Ovary (tissue), 7 donors: ENCODE measurements at regions not wholly inside any gene's neighbourhood (a gene's known extent, or its start where the extent isn't known, plus 50 kb on each side); places are given as distances from the start of the nearest gene placed in this dataset.
A peak's percentile ranks its signal among the peaks of the same experiment; 100 is the strongest.

Experiments
- DNase-seq, 5 donors: peaks; one replicate each; pipeline ENCODE4 v3.0.0-alpha.2; 2019 to 2020
- H3K27ac ChIP-seq, 2 donors: fragments of 200-600 bp; one replicate each; pipeline versions ENCODE4 v1.5.1 to v1.8.0; 2019 to 2022
- H3K27me3 ChIP-seq: fragments of 200-600 bp; one replicate; pipeline ENCODE4 v1.8.0; 2022
- H3K36me3 ChIP-seq: fragments of 200-600 bp; sonication (generic); one replicate; pipeline ENCODE4 v1.5.1; 2019
- H3K4me1 ChIP-seq: one replicate; pipeline ENCODE4 v1.8.1; 2013; ENCODE audit warnings: mild to moderate bottlenecking, moderate library complexity; ENCODE audit not compliant: insufficient read depth
- H3K4me3 ChIP-seq: fragments of 200-600 bp; sonication (generic); one replicate; pipeline ENCODE4 v1.5.1; 2017
- H3K9me3 ChIP-seq, 2 donors: fragments of 200-600 bp in 1 of 2; sonication (generic) in 1 of 2; one replicate each; pipeline versions ENCODE4 v1.5.1 to v1.8.1; 2013 to 2019; ENCODE audit warnings: mild to moderate bottlenecking in 1 of 2, moderate library complexity in 1 of 2
- EP300 ChIP-seq: sonication (generic); formaldehyde crosslinking; IDR thresholded peaks from one replicate; pipeline ENCODE4 v1.6.1; 2017; ENCODE audit warnings: antibody characterized with exemption
- POLR2A ChIP-seq: fragments of 450-650 bp; IDR thresholded peaks from one replicate; pipeline ENCODE4 v1.6.1; 2017; ENCODE audit warnings: antibody characterized with exemption, mild to moderate bottlenecking, moderate library complexity
- WGBS, 3 donors: extraction: QIAGEN DNeasy Blood & Tissue Kit in 1 of 3; methylation state at CpG; one replicate each; pipeline versions ENCODE4 v1.1.5 to v1.1.7; 2013 to 2017; 5-methylcytosine and 5-hydroxymethylcytosine counted together
- intact Hi-C, 4 donors: fragments of 100-400 bp; cut with DNase I; formaldehyde crosslinking; loops; one replicate each; pipeline versions ENCODE4 v1.11.0 to v1.15.1; 2022 to 2023
- TF ChIP-seq, protein P1 (sequence below), 3 donors: fragments of 450-650 bp in 2 of 3; fragments of 200-600 bp in 1 of 3; IDR thresholded peaks; one replicate each; pipeline versions ENCODE4 v1.5.1 to v1.8.0; 2016 to 2022; ENCODE audit warnings: antibody characterized with exemption in 3 of 3, mild to moderate bottlenecking in 1 of 3
- donor health status: DM: no; HTN: no; CAD: no; lungs with moderate emphysema.
- donor health status: DM: no; HTN: no; CAD: no.
- donor health status: Bipolar disorder and iron deficiency.
- donor health status: DM: no; HTN: no; CAD: no.
- donor health status: DM: yes; HTN: yes; CAD: no.

DNA sequence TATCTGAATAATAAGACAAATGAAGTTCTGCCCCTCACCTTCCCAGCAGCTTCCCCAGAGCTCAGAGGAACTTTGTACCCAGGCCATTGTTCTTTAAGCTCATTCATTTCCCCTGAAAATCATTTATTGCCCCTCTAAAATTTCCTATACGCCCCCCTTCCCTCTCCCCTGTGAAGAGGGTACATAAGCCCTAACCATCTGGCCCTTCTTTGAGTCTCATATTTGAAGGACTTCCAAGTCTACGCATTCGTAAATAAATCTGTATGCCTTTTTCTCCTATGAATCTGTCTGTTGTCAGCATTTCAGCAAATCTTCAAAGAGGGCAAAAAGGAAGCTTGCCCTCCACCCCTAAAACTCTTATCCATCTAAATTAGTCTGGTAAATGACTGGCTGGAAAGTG is 73.1 kb upstream of the DST start:
- TF ChIP-seq, protein P1, sequence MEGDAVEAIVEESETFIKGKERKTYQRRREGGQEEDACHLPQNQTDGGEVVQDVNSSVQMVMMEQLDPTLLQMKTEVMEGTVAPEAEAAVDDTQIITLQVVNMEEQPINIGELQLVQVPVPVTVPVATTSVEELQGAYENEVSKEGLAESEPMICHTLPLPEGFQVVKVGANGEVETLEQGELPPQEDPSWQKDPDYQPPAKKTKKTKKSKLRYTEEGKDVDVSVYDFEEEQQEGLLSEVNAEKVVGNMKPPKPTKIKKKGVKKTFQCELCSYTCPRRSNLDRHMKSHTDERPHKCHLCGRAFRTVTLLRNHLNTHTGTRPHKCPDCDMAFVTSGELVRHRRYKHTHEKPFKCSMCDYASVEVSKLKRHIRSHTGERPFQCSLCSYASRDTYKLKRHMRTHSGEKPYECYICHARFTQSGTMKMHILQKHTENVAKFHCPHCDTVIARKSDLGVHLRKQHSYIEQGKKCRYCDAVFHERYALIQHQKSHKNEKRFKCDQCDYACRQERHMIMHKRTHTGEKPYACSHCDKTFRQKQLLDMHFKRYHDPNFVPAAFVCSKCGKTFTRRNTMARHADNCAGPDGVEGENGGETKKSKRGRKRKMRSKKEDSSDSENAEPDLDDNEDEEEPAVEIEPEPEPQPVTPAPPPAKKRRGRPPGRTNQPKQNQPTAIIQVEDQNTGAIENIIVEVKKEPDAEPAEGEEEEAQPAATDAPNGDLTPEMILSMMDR (IDR thresholded peaks at IDR 0.05): no peak
- no peak for TF ChIP-seq EP300
- no peak for TF ChIP-seq POLR2A
- intact Hi-C loops: no loop called here
- Histone ChIP-seq H3K4me1 (peaks cover 6% of the 10 kb centered on the region), H3K27ac (no peak overlapping the region), H3K4me3 (no peak overlapping the region), H3K36me3 (no peaks in the 10 kb centered on the region), H3K9me3 (no peaks in the 10 kb centered on the region), H3K27me3 (no peaks in the 10 kb centered on the region)
- DNase-seq: no peak
- 96 to 99% (median 96%) methylated on average over 3 of the region's 3 CpGs for WGBS, 3 donors

DNA sequence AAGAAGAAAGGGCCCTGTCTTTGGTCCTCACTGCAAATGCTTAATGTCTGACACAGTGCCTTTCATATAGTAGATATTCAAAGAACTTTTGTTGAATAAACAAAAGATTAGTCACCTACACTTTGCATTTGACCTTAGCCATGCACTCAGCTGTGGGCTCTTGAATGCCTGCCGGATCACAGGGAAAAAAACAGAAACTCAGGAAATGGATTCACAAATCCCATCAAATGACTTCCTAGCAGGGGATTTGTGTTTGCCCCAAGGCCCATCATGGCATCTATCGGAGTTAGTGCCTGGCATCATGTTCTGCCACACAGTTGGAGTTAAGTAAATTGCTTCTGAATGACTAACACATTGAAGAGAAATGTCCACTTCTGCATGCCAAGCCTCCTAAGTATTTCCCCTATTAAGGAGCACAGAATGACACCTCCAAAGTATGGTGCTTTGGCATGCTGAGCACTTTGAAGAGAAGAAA is 72.3 kb upstream of the DST start:
- WGBS, 3 donors: 39 to 43% (median 41%) methylated on average over 2 of the region's 2 CpGs
- TF ChIP-seq EP300: no peak
- TF ChIP-seq, protein P1 (IDR thresholded peaks at IDR 0.05): no peak
- no peak for TF ChIP-seq POLR2A
- intact Hi-C loops: loop anchor here in 1 of 4 donors (5.0 kb wide), 1 partner anchor 137 kb away; no protein-coding TSS in a partner anchor
- peaks cover 6% of the 10 kb centered on the region for H3K4me1 ChIP-seq
- H3K27me3 ChIP-seq: no peaks in the 10 kb centered on the region
- H3K4me3 ChIP-seq: no peak overlapping the region
- H3K9me3 ChIP-seq: no peaks in the 10 kb centered on the region
- H3K27ac ChIP-seq: no peak overlapping the region
- no peak for DNase-seq
- no peaks in the 10 kb centered on the region for H3K36me3 ChIP-seq

DNA sequence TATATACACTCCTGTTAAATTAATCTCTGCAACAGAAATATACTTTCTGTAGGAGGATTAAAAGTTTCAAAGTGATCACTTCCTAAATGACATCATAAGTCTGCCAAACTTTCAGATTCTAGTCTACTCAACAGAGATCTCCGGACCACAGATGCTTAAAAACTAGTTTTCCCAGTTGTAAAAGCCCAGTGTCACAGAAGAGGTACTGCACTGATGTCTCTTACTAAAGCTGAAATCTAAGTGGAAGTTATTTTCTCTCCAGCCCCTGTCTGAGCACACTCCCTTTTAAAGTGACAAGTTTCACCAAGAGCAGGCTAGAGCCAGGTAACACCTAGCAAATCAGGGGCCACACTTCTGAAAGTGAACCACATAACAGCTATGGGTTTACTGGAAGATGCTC is 71.6 kb upstream of the DST start:
- intact Hi-C loops: loop anchor here in 1 of 4 donors (5.0 kb wide), 1 partner anchor 138 kb away; no protein-coding TSS in a partner anchor
- DNase-seq: no peak
- no peaks in the 10 kb centered on the region for H3K27me3 ChIP-seq
- no peaks in the 10 kb centered on the region for H3K9me3 ChIP-seq
- H3K4me3 ChIP-seq: no peak overlapping the region
- no peak overlapping the region for H3K27ac ChIP-seq
- WGBS, 3 donors: 92 to 97% (median 95%) methylated on average over 1 of the region's 1 CpG
- TF ChIP-seq EP300: no peak
- TF ChIP-seq, protein P1 (IDR thresholded peaks at IDR 0.05): no peak
- no peak for TF ChIP-seq POLR2A
- peaks cover 6% of the 10 kb centered on the region for H3K4me1 ChIP-seq
- H3K36me3 ChIP-seq: no peaks in the 10 kb centered on the region

DNA sequence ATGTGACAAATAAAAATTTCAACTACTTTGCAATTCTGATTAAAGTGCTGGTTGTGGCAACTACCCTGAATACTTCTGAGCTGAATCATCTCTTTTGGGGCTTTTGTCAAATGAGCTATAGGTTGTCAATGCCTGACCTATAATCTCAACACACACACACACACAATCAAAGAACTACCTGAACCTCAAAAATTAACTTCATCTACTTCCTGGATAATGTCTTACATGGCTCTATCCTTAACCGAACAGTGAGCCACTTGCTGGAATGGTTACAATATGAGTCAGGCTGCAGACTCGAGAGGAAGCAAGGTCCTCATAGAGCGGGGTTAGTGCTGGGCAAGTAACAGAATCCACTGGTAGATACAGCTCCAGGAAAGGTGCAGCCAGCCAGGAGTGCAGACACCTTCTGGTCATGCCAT is 70.6 kb upstream of the DST start:
- intact Hi-C loops: loop anchor here in 1 of 4 donors (5.0 kb wide), 1 partner anchor 139 kb away; no protein-coding TSS in a partner anchor

More for the DNA sequence above, 70.6 kb upstream of the DST start:
- TF ChIP-seq, protein P1 (IDR thresholded peaks at IDR 0.05): no peak
- no peak for TF ChIP-seq POLR2A
- peaks cover 6% of the 10 kb centered on the region for H3K4me1 ChIP-seq
- H3K36me3 ChIP-seq: no peaks in the 10 kb centered on the region
- H3K27me3 ChIP-seq: no peaks in the 10 kb centered on the region
- H3K27ac ChIP-seq: no peak overlapping the region
- WGBS, 3 donors: 18 to 30% (median 19%) methylated on average over 3 of the region's 3 CpGs
- H3K4me3 ChIP-seq: no peak overlapping the region
- peak in 2 of 5 donors; percentile 18 to 29 for DNase-seq
- no peaks in the 10 kb centered on the region for H3K9me3 ChIP-seq
